ENCODE measurements at regions not wholly inside any gene's neighbourhood (a gene's known extent, or its start where the extent isn't known, plus 50 kb on each side); places are given as distances from the start of the nearest gene placed in this dataset.
"Not testable (repeated sequence)": the region's sequence is repeated elsewhere in the genome, so short reads cannot be mapped to it uniquely, and the experiment has no call there.

- not testable (repeated sequence) for DNase-seq
These were observed 92.1 kb upstream of the MSH6 start for GRCh38 chr2:47690706-47691325.

GRCh38 chr2:47690132-47690531 is 92.8 kb upstream of the MSH6 start:
- DNase-seq, result no peak

GRCh38 chr2:47689118-47689517 is 93.8 kb upstream of the MSH6 start:
- DNase-seq, result not testable (repeated sequence)

GRCh38 chr2:47688561-47688960 is 94.4 kb upstream of the MSH6 start:
- DNase-seq, result no peak

- no peak for DNase-seq
These were observed 95.1 kb upstream of the MSH6 start for GRCh38 chr2:47687856-47688255.

GRCh38 chr2:47686018-47686417 is 96.9 kb upstream of the MSH6 start:
- DNase-seq, result no peak

- no peak for DNase-seq
These were observed 100.7 kb upstream of the MSH6 start for GRCh38 chr2:47682216-47682749.

GRCh38 chr2:47676261-47676926 is 105.6 kb upstream of the KCNK12 start:
- DNase-seq, result no peak

- no peak for DNase-seq
These were observed 104.5 kb upstream of the KCNK12 start for GRCh38 chr2:47675196-47675825.

- no peak for DNase-seq
These were observed 95.5 kb upstream of the KCNK12 start for GRCh38 chr2:47666332-47666731.

- DNase-seq, result no peak
These were observed 94.0 kb upstream of the KCNK12 start for GRCh38 chr2:47664817-47665216.

GRCh38 chr2:47662552-47662951 is 91.8 kb upstream of the KCNK12 start:
- DNase-seq, result no peak

- DNase-seq, result no peak
These were observed 90.5 kb upstream of the KCNK12 start for GRCh38 chr2:47661310-47661709.

- no peak for DNase-seq
These were observed 89.4 kb upstream of the KCNK12 start for GRCh38 chr2:47660168-47660567.

GRCh38 chr2:47658646-47659320 is 88.0 kb upstream of the KCNK12 start:
- DNase-seq, result no peak

- DNase-seq, result no peak
These were observed 87.2 kb upstream of the KCNK12 start for GRCh38 chr2:47657886-47658489.

- no peak for DNase-seq
These were observed 86.2 kb upstream of the KCNK12 start for GRCh38 chr2:47656715-47657600.

GRCh38 chr2:47655563-47655880 is 84.7 kb upstream of the KCNK12 start:
- DNase-seq, result no peak

- DNase-seq, result no peak
These were observed 84.2 kb upstream of the KCNK12 start for GRCh38 chr2:47654790-47655562.

Measured in anterior cingulate cortex (tissue), 58 donors.